Kidney (tissue), 13 donors: ENCODE measurements at regions not wholly inside any gene's neighbourhood (a gene's known extent, or its start where the extent isn't known, plus 50 kb on each side); places are given as distances from the start of the nearest gene placed in this dataset.
A peak's percentile ranks its signal among the peaks of the same experiment; 100 is the strongest.

Experiments
- DNase-seq, 5 donors: peaks; one replicate each; pipeline ENCODE4 v3.0.0-alpha.2; 2013 to 2020
- FAIRE-seq: peaks from 2 replicates; lab custom pipeline; 2012; peaks lifted over from hg19 to GRCh38; lab: Jason Lieb, UNC
- H3K27ac ChIP-seq, 2 donors: one replicate each; pipeline ENCODE4 v1.7.0; 2013; ENCODE audit warnings: low read depth in 2 of 2, low read length in 2 of 2, inconsistent platforms in 1 of 2
- H3K27me3 ChIP-seq: one replicate; pipeline ENCODE4 v1.7.1; 2013; ENCODE audit warnings: low read length, inconsistent platforms; ENCODE audit not compliant: control insufficient read depth, insufficient read depth
- H3K36me3 ChIP-seq, 3 donors: one replicate each; pipeline versions ENCODE4 v1.7.0 to v1.7.1; 2013; ENCODE audit warnings: low read length in 3 of 3, control low read depth in 1 of 3, inconsistent platforms in 1 of 3; ENCODE audit not compliant: insufficient read depth in 3 of 3, control insufficient read depth in 2 of 3
- H3K4me1 ChIP-seq, 3 donors: one replicate each; pipeline versions ENCODE4 v1.7.0 to v1.7.1; 2013; ENCODE audit warnings: low read length in 3 of 3, inconsistent platforms in 1 of 3, low read depth in 1 of 3; ENCODE audit not compliant: control insufficient read depth in 2 of 3, insufficient read depth in 2 of 3
- H3K4me3 ChIP-seq, 3 donors: one replicate each; pipeline versions ENCODE4 v1.7.0 to v1.8.1; 2013; ENCODE audit warnings: low read length in 3 of 3, control low read depth in 1 of 3, inconsistent platforms in 1 of 3
- H3K9ac ChIP-seq, 3 donors: one replicate each; pipeline versions ENCODE4 v1.7.0 to v1.7.1; 2013; ENCODE audit warnings: low read length in 3 of 3, control low read depth in 1 of 3, inconsistent platforms in 1 of 3
- H3K9me3 ChIP-seq, 3 donors: one replicate each; pipeline versions ENCODE4 v1.7.0 to v1.7.1; 2013; ENCODE audit warnings: low read length in 3 of 3, control low read depth in 1 of 3, inconsistent platforms in 1 of 3; ENCODE audit not compliant: control insufficient read depth in 2 of 3, insufficient read depth in 1 of 3
- intact Hi-C: fragments of 100-400 bp; cut with DNase I; formaldehyde crosslinking; loops from one replicate; pipeline ENCODE4 v1.11.1; 2022
- TF ChIP-seq, protein P1 (sequence below): IDR thresholded peaks from 3 replicates; pipeline ENCODE4 v1.5.1; 2012; ENCODE audit warnings: mild to moderate bottlenecking, moderate library complexity, borderline replicate concordance; ENCODE audit not compliant: insufficient read depth; ENCODE audit errors: extremely low read depth
- donor health status: control.
- donor health status: control.
- donor health status: control.
- donor health status: control.
- donor health status: control.
- donor health status: DM: yes; HTN: yes; CAD: no.
- donor health status: Normal renal cell carcinoma (clear cell type).

DNA sequence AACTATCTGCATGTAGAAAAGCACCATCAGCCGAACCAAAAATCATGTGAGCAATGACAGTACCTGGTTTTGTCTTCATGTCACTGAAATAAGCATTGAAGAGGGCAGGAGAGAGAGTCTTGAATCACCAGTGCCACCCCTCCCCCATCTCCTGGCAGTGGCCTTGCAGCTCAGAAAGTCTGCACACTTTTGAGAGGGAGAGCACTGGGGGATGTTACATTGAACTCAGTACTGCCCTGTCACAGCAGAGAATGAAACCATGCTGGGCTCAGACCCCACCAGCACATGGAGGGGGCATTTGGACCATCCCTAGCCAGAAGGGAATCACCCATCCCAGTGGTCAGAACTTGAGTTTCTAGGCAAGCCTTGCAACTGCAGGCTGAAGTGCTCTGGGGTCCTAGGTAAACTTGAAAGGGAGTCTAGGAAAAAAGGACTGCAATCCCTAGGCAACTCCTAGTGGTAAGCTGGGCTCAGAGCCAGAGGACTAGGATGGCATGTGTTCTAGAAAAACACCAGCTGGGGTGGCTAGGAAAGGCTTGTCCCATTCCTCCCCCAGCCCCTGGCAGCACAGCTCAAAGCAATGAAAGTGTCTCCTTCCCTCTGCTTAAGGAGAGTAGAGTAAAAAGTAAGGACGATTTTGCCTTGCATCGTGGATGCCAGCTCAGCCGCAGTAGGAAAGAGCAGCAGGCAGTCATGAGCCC, 259.9 kb upstream of the MYT1L start:
- no peaks in the 10 kb centered on the region for H3K36me3 ChIP-seq
- peaks cover 0 to 4% (median 0%) of the 10 kb centered on the region in 3 donors for H3K9me3 ChIP-seq
- DNase-seq (no peak), FAIRE-seq (no peak)
- no peak overlapping the region for H3K9ac ChIP-seq
- H3K27ac ChIP-seq = no peak overlapping the region
- H3K4me1 ChIP-seq = no peaks in the 10 kb centered on the region
- intact Hi-C loops = no loop called here
- no peaks in the 10 kb centered on the region for H3K27me3 ChIP-seq
- TF ChIP-seq, protein P1, sequence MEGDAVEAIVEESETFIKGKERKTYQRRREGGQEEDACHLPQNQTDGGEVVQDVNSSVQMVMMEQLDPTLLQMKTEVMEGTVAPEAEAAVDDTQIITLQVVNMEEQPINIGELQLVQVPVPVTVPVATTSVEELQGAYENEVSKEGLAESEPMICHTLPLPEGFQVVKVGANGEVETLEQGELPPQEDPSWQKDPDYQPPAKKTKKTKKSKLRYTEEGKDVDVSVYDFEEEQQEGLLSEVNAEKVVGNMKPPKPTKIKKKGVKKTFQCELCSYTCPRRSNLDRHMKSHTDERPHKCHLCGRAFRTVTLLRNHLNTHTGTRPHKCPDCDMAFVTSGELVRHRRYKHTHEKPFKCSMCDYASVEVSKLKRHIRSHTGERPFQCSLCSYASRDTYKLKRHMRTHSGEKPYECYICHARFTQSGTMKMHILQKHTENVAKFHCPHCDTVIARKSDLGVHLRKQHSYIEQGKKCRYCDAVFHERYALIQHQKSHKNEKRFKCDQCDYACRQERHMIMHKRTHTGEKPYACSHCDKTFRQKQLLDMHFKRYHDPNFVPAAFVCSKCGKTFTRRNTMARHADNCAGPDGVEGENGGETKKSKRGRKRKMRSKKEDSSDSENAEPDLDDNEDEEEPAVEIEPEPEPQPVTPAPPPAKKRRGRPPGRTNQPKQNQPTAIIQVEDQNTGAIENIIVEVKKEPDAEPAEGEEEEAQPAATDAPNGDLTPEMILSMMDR = no peak
- H3K4me3 ChIP-seq = no peak overlapping the region

DNA sequence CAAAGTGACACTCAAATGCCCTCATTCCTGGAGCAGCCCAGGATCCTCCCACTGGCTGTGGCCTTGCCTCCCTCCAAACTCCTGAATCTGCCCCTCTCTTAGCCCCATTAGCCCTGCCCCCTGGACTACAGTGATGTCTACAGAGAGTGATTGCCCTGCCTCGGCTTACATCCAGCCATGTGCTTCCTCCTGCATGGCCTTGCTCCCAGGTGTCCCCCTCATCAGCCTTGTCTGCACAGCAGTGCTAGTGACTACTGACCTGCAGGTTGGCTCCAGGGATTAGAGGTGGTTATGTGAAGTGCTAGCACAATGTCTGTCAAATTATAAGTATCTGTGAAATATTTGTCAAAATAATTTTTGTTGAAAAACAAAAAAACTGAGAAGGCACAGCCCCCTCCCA, 259.1 kb upstream of the MYT1L start:
- Histone ChIP-seq H3K4me1 (no peaks in the 10 kb centered on the region), H3K9me3 (no peaks in the 10 kb centered on the region), H3K4me3 (no peak overlapping the region), H3K27ac (no peak overlapping the region), H3K27me3 (no peaks in the 10 kb centered on the region), H3K36me3 (no peaks in the 10 kb centered on the region), H3K9ac (no peak overlapping the region)
- DNase-seq = peak in 1 of 5 donors; percentile 4
- FAIRE-seq = no peak
- intact Hi-C loops = no loop called here
- TF ChIP-seq, protein P1 = no peak

DNA sequence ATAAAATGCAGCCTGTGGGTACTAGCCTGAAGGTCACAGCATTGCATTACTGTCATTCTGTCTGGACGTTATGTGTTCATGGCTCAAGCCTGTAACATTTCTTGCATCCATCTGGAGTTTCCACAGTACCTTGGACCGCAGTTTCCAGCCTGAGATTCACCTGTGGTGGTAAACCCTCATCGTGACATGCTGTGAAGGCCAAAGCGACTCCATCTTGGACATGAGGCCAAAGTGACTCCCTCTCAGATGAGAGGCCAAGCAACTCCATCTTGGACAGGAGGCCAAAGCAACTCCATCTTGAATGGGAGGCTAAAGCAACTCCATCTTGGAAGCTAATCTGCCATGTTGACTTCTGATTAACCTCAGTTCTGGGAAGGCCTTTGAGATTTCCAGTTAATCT, 257.7 kb upstream of the MYT1L start:
- DNase-seq (no peak), FAIRE-seq (no peak)
- Histone ChIP-seq H3K27me3 (no peaks in the 10 kb centered on the region), H3K4me1 (no peaks in the 10 kb centered on the region), H3K36me3 (no peaks in the 10 kb centered on the region), H3K9ac (no peak overlapping the region), H3K9me3 (no peaks in the 10 kb centered on the region), H3K4me3 (no peak overlapping the region), H3K27ac (no peak overlapping the region)
- TF ChIP-seq, protein P1 = no peak
- intact Hi-C loops = no loop called here

DNA sequence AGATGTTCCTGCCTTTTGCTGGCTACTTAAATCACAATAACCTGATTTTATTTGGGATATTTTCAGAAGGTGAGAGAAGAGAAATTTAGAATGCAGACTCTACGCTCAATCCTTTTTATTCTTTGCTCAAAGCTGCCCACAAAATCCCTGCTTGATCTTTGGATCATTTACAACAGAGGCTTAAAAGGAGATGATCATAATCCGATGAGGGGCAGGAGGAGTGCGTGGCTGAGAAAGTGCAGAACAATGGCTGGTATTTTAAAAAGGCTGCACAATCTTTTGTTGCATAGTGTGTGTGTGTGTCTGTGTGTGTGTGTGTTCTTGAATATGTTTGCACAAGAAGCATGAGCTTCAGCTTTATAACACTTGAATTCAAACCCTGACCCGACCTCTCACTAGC, 256.3 kb upstream of the MYT1L start:
- no peaks in the 10 kb centered on the region for H3K36me3 ChIP-seq
- FAIRE-seq = no peak
- intact Hi-C loops = no loop called here
- H3K9ac ChIP-seq = no peak overlapping the region
- no peak overlapping the region for H3K4me3 ChIP-seq
- DNase-seq = no peak
- H3K4me1 ChIP-seq = no peaks in the 10 kb centered on the region
- H3K27me3 ChIP-seq = no peaks in the 10 kb centered on the region
- no peaks in the 10 kb centered on the region for H3K9me3 ChIP-seq
- no peak overlapping the region for H3K27ac ChIP-seq
- TF ChIP-seq, protein P1 = no peak
